Astrocyte of the cerebellum (primary cell): ENCODE measurements at regions not wholly inside any gene's neighbourhood (a gene's known extent, or its start where the extent isn't known, plus 50 kb on each side); places are given as distances from the start of the nearest gene placed in this dataset.

Source experiments
- DNase-seq: peaks from one replicate; pipeline ENCODE4 v3.0.0-alpha.2; 2011; ENCODE audit warnings: low read depth
- H3K4me3 ChIP-seq: 2 replicates; pipeline ENCODE4 v1.5.1; 2011; ENCODE audit warnings: mild to moderate bottlenecking, low read depth, low read length, moderate library complexity
- CTCF ChIP-seq: IDR thresholded peaks from 2 replicates; pipeline ENCODE4 v1.5.1; 2012; ENCODE audit warnings: low read length, low read depth, moderate library complexity, mild to moderate bottlenecking; ENCODE audit errors: missing control alignments
- in situ Hi-C: cut with HindIII; loops from 2 replicates; pipeline ENCODE4 v1.10.0; 2017; ENCODE audit warnings: low sequenced_read_pairs

- H3K4me3 ChIP-seq = no peak overlapping the region
- DNase-seq = no peak
- no peak for TF ChIP-seq CTCF
- in situ Hi-C loops = no loop called here
These were observed 110.6 kb upstream of the SOX5 start for GRCh38 chr12:24060089-24060488.

- no peak for DNase-seq
- TF ChIP-seq CTCF = no peak
- in situ Hi-C loops = no loop called here
- H3K4me3 ChIP-seq = no peak overlapping the region
These were observed 108.5 kb upstream of the SOX5 start for GRCh38 chr12:24057920-24058476.

- in situ Hi-C loops = no loop called here
- no peak for TF ChIP-seq CTCF
- H3K4me3 ChIP-seq = no peak overlapping the region
- no peak for DNase-seq
These were observed 106.3 kb upstream of the SOX5 start for GRCh38 chr12:24055747-24056146.

- DNase-seq = no peak
- no peak overlapping the region for H3K4me3 ChIP-seq
- in situ Hi-C loops = no loop called here
These were observed 104.9 kb upstream of the SOX5 start for GRCh38 chr12:24054416-24054815.

GRCh38 chr12:24049728-24050127 lies 100.3 kb upstream of the SOX5 start:
- in situ Hi-C loops = no loop called here
- H3K4me3 ChIP-seq = no peak overlapping the region
- DNase-seq = no peak
- TF ChIP-seq CTCF = no peak

More at GRCh38 chr12:24054416-24054815, 104.9 kb upstream of the SOX5 start:
- no peak for TF ChIP-seq CTCF

GRCh38 chr12:24049101-24049500 lies 99.6 kb upstream of the SOX5 start:
- in situ Hi-C loops = no loop called here
- H3K4me3 ChIP-seq = no peak overlapping the region
- no peak for DNase-seq
- no peak for TF ChIP-seq CTCF

- in situ Hi-C loops = no loop called here
- H3K4me3 ChIP-seq = no peak overlapping the region
- no peak for TF ChIP-seq CTCF
- no peak for DNase-seq
These were observed 99.0 kb upstream of the SOX5 start for GRCh38 chr12:24048446-24048845.
